Liver (tissue), 7 donors: ENCODE measurements at regions not wholly inside any gene's neighbourhood (a gene's known extent, or its start where the extent isn't known, plus 50 kb on each side); places are given as distances from the start of the nearest gene placed in this dataset.

ENCODE experiments used
- DNase-seq: peaks from one replicate; pipeline ENCODE4 v3.0.0-alpha.2; 2017; ENCODE audit warnings: low spot score
- H3K27ac ChIP-seq, 2 donors: one replicate each; pipeline ENCODE4 v1.7.0; 2013; ENCODE audit warnings: inconsistent platforms in 2 of 2, low read length in 2 of 2, control low read depth in 1 of 2, low read depth in 1 of 2, mild to moderate bottlenecking in 1 of 2
- H3K27me3 ChIP-seq, 4 donors: one replicate each; pipeline versions ENCODE4 v1.6.1 to v1.7.0; 2013; ENCODE audit warnings: low read length in 3 of 4, inconsistent platforms in 1 of 4, mild to moderate bottlenecking in 1 of 4, moderate library complexity in 1 of 4; ENCODE audit not compliant: control insufficient read depth in 4 of 4, insufficient read depth in 4 of 4
- H3K36me3 ChIP-seq, 4 donors: one replicate each; pipeline versions ENCODE4 v1.6.1 to v1.7.0; 2013; ENCODE audit warnings: low read length in 3 of 4, mild to moderate bottlenecking in 3 of 4, low read depth in 1 of 4, moderate library complexity in 1 of 4; ENCODE audit not compliant: control insufficient read depth in 4 of 4, insufficient read depth in 3 of 4
- H3K4me1 ChIP-seq, 4 donors: one replicate each; pipeline versions ENCODE4 v1.6.1 to v1.7.0; 2013; ENCODE audit warnings: low read length in 3 of 4, mild to moderate bottlenecking in 3 of 4, moderate library complexity in 1 of 4; ENCODE audit not compliant: control insufficient read depth in 4 of 4, insufficient read depth in 4 of 4
- H3K4me3 ChIP-seq, 3 donors: one replicate each; pipeline versions ENCODE4 v1.6.1 to v1.7.0; 2013; ENCODE audit warnings: low read length in 3 of 3, control low read depth in 1 of 3, low read depth in 1 of 3, mild to moderate bottlenecking in 1 of 3
- H3K9ac ChIP-seq, 2 donors: one replicate each; pipeline ENCODE4 v1.7.0; 2013; ENCODE audit warnings: low read length in 2 of 2, mild to moderate bottlenecking in 2 of 2, moderate library complexity in 2 of 2, control low read depth in 1 of 2, low read depth in 1 of 2
- H3K9me3 ChIP-seq, 4 donors: one replicate each; pipeline versions ENCODE4 v1.6.1 to v1.7.0; 2013; ENCODE audit warnings: low read length in 3 of 4; ENCODE audit not compliant: control insufficient read depth in 4 of 4
- FOXA1 ChIP-seq: IDR thresholded peaks from 2 replicates; pipeline ENCODE4 v1.6.1; 2016; ENCODE audit warnings: antibody characterized with exemption
- FOXA2 ChIP-seq: IDR thresholded peaks from 2 replicates; pipeline ENCODE4 v1.6.1; 2016; ENCODE audit warnings: antibody characterized with exemption
- GABPA ChIP-seq, 2 donors: IDR thresholded peaks in 1 of 2; conservative IDR thresholded peaks in 1 of 2; 2 replicates each; pipeline ENCODE4 v1.6.1; 2016; ENCODE audit warnings: antibody characterized with exemption in 2 of 2, mild to moderate bottlenecking in 1 of 2, moderate library complexity in 1 of 2
- JUND ChIP-seq, 2 donors: IDR thresholded peaks; 2 replicates each; pipeline ENCODE4 v1.6.1; 2016; ENCODE audit warnings: antibody characterized with exemption in 2 of 2
- NR2F2 ChIP-seq: IDR thresholded peaks from 2 replicates; pipeline ENCODE4 v1.6.1; 2016; ENCODE audit warnings: antibody characterized with exemption
- TAF1 ChIP-seq: conservative IDR thresholded peaks from 2 replicates; pipeline ENCODE4 v1.6.1; 2016; ENCODE audit warnings: antibody characterized with exemption, mild to moderate bottlenecking
- YY1 ChIP-seq: IDR thresholded peaks from 2 replicates; pipeline ENCODE4 v1.6.1; 2016; ENCODE audit warnings: antibody characterized with exemption, mild to moderate bottlenecking
- WGBS: extraction: QIAGEN DNeasy Blood & Tissue Kit; methylation state at CpG from one replicate; pipeline ENCODE4 v1.1.7; 2013; 5-methylcytosine and 5-hydroxymethylcytosine counted together
- TF ChIP-seq, protein P1 (sequence below): IDR thresholded peaks from 2 replicates; pipeline ENCODE4 v1.6.1; 2016; ENCODE audit warnings: antibody characterized with exemption
- donor health status: healthy.
- donor health status: healthy.
- donor health status: healthy.
- donor health status: healthy.

DNA sequence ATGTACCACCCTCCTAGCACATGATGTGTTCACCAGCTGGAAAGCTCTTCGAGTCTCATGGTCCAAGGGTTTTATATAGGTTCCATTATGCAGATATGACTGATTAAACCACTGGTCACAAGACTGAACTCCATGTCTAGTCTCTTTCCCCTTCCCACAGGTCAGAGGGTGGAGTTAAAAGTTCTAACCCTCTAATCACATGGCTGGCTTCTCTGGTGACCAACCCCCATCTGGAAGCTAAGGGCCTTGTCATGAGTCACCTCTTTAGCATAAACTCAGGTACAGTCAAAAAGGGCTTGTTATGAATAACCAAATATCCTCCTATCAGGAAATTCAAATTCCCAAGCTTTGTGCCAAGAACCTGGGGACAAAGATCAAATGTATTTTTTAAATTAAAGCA, 52.0 kb upstream of the KLHL31 start:
- Histone ChIP-seq H3K9me3 (no peaks in the 10 kb centered on the region), H3K4me3 (no peak overlapping the region), H3K36me3 (no peaks in the 10 kb centered on the region), H3K27ac (no peak overlapping the region), H3K9ac (no peak overlapping the region), H3K4me1 (peaks cover 0 to 2% (median 0%) of the 10 kb centered on the region in 4 donors), H3K27me3 (no peaks in the 10 kb centered on the region)
- no peak for DNase-seq
- no peak for TF ChIP-seq NR2F2
- no peak for TF ChIP-seq TAF1
- 90% methylated on average over 1 of the region's 1 CpG for WGBS

DNA sequence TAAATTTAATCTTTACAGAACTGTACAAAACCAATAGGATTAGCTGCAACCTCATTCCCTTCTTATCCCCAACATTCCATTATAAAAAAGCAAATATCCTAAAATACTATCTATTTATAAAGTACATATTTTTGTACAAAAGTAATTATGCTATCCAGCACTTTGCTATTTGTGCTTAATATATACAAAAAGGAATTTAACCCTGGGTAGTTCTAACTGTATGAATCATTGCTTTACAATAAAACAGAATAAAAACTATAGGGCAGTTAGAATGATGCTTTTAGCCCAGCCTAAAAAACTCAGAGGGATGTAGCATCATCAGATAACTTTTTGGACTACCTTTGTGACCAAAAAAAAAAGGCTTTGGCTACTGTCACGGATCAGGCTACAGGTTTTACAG, 49.9 kb upstream of the KLHL31 start:
- no peak for DNase-seq
- Histone ChIP-seq H3K27ac (no peak overlapping the region), H3K4me1 (peaks cover 0 to 2% (median 0%) of the 10 kb centered on the region in 4 donors), H3K9me3 (no peaks in the 10 kb centered on the region), H3K9ac (no peak overlapping the region), H3K4me3 (no peak overlapping the region), H3K27me3 (no peaks in the 10 kb centered on the region), H3K36me3 (no peaks in the 10 kb centered on the region)
- WGBS, result 59% methylated on average over 1 of the region's 1 CpG
- TF ChIP-seq, protein P1, sequence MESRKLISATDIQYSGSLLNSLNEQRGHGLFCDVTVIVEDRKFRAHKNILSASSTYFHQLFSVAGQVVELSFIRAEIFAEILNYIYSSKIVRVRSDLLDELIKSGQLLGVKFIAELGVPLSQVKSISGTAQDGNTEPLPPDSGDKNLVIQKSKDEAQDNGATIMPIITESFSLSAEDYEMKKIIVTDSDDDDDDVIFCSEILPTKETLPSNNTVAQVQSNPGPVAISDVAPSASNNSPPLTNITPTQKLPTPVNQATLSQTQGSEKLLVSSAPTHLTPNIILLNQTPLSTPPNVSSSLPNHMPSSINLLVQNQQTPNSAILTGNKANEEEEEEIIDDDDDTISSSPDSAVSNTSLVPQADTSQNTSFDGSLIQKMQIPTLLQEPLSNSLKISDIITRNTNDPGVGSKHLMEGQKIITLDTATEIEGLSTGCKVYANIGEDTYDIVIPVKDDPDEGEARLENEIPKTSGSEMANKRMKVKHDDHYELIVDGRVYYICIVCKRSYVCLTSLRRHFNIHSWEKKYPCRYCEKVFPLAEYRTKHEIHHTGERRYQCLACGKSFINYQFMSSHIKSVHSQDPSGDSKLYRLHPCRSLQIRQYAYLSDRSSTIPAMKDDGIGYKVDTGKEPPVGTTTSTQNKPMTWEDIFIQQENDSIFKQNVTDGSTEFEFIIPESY, result no peak
- TF ChIP-seq JUND (IDR thresholded peaks at IDR 0.05), result no peak
- TF ChIP-seq FOXA2, result no peak
- TF ChIP-seq FOXA1, result no peak
- no peak for TF ChIP-seq YY1
- no peak for TF ChIP-seq TAF1
- TF ChIP-seq GABPA (IDR thresholded peaks at IDR 0.05 in 1 of 2, conservative IDR thresholded peaks at IDR 0.05 in 1 of 2), result no peak
